GM18873 (cell line): ENCODE measurements at regions not wholly inside any gene's neighbourhood (a gene's known extent, or its start where the extent isn't known, plus 50 kb on each side); places are given as distances from the start of the nearest gene placed in this dataset.

Source experiments
- ATAC-seq: cut with Tn5 transposase; IDR thresholded peaks from one replicate; pipeline ENCODE4 v1.9.1; 2021; ENCODE audit warnings: mild to moderate bottlenecking, moderate library complexity, moderate number of reproducible peaks; ENCODE audit not compliant: unreplicated experiment, low FRiP score

DNA sequence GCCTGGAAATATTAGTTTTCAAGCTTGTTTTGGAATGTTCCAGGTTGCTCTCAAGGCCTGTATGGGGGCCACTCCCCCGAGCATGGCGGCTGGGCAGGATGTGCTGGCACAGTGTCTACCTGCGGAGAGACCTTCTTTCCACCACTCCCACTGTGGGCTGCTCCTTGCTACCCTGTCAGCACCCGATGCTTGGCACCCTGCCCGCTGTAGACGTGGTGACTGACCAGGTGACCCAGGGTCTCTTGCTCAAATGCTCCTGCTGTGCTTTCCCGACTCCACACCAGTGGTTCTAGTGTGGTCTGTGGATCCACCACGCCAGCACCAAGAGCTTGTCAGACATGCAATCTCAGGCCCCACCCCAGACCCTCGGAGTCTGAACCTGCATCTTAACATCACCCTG, 213.3 kb downstream of the SH3BP4 start:
- ATAC-seq: no peak

- no peak for ATAC-seq
These were observed 213.8 kb downstream of the SH3BP4 start for GRCh38 chr2:235165631-235166030.

- ATAC-seq: no peak
These were observed 216.6 kb downstream of the SH3BP4 start for GRCh38 chr2:235168174-235168979.

DNA sequence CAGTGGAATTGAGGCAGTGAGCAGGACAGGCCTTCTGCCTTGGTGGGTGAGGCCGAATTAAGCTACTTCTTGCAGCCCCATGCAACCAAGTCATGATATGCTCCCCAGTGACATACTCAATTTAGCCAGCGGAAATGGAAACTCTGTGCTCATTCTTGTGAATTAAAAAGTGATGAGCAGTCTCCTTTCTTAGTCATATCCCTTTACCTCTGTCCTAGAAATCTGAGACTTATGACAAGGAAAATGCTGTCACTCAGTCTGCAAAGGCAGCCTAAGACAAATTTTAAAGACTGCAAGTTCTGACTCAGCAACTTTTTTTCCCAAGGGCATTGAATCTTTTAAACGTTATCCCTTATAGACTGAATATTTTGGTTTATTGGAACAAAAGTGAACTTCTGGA, 218.2 kb downstream of the SH3BP4 start:
- ATAC-seq: no peak

- ATAC-seq: no peak
These were observed 219.0 kb downstream of the SH3BP4 start for GRCh38 chr2:235170536-235171521.

GRCh38 chr2:235171550-235172031, 219.8 kb downstream of the SH3BP4 start:
- no peak for ATAC-seq

DNA sequence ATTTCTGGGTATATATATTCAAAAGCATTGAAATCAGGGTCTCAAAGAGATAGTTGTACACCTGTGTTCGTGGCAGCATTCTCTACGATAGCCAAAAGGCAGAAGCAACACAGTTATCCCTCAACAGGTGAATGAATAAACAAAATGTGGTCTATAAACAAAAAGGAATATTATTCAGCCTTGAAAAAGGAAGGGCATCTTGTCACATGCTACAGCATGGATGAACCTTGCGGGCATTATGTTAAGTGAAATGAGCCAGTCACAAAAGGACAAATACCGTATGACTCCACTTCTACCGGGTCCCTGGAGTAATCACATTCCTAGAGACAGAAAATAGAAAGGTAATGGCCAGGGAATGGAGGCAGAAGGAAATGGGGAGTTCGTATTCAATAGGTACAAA, 228.8 kb downstream of the SH3BP4 start:
- ATAC-seq: no peak

DNA sequence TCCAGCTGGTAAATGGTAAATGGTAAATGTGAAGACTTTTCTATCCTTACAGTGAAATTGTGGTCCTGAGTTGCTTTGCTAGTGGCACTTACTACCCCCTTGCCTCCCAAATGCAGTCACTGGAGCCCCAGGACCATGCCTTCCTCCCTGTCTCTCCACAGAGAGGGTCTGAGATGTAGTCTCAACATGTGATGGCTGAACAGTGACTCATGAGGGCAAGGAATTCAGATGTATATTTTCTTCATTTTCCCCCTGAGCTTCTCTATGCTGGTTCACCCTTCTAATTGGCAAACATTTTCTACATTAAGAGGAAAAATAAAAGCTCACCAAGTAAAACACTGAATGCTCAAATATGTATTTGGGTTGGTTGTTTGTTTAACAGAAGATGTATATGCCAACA, 232.0 kb downstream of the SH3BP4 start:
- ATAC-seq: no peak

- no peak for ATAC-seq
These were observed 236.0 kb downstream of the SH3BP4 start for GRCh38 chr2:235187806-235188205.

GRCh38 chr2:235191486-235191885, 239.7 kb downstream of the SH3BP4 start:
- ATAC-seq: no peak

DNA sequence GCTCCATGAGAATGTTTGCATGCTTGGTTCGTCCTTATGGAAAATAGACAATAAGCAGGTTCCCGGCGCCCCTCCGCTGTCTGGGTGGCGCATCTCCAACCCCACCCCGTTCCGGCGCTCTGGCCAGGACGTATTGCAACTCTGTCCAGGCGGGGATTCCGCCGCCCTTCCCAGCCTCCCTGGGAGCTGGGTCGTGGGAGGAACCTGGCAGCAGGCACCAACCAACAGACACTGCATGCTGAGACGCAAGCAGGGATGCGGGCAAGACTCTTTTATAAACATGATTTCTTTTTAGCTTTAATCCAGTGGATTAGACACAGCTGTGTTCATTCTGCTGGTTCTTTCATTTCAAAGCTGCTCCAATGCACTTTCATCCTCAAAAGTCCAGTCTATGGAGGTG, 240.2 kb downstream of the SH3BP4 start:
- no peak for ATAC-seq

DNA sequence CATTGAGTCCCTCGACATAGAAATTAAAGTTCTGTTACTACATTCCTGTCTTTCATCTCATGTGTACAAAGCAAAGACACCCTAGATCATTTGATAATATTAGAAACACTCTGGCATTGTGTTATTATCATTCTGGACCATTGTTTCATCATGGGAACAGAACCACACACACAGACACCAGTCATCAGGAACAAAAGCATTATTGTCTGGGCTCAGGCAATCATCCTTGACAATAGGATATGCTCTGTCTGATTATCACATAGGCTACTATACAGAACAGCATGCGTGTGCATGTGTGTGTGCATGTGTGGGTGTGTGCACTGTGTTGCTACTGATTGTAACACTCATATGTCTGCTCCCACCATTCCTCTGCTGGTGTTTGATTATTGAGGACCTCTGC, 242.5 kb downstream of the SH3BP4 start:
- no peak for ATAC-seq

DNA sequence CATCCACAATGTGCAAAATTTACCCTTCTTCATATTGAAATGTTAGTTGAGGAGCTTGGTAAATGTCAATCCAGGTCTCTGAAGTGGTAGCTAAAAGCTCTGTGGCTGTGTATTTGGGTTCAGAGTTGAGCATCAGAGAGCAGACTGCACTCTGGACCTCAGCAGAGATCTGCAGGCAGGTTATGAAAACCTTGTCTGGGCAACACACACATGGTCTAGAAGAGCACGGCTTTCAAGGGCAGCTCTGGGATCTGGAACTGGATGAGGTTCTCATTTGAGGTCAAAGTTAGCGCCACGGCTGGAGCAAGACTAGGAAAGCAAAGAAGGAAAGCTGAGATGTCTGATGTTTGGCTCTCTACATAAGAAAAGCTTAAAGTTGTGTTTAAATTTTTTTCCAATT, 243.0 kb downstream of the SH3BP4 start:
- no peak for ATAC-seq

DNA sequence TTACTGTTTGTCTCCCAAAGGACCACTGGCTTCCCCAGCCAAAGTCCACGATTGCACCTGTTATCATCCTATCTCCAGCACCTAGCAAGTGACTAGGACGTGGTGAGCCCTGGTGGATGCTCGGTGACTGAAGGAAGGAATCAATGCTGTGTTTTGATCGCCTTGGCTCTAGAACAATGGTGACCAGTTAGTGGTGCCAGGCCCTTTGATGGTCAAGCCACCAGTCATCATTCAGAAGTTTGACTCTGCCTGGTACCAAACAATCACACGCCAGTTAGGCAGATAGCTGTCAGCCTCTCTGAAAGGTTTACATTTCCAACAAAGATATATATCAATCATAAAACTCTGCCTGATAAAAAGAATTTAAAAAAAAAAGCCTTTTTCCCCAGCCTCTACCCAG, 244.1 kb downstream of the SH3BP4 start:
- no peak for ATAC-seq

DNA sequence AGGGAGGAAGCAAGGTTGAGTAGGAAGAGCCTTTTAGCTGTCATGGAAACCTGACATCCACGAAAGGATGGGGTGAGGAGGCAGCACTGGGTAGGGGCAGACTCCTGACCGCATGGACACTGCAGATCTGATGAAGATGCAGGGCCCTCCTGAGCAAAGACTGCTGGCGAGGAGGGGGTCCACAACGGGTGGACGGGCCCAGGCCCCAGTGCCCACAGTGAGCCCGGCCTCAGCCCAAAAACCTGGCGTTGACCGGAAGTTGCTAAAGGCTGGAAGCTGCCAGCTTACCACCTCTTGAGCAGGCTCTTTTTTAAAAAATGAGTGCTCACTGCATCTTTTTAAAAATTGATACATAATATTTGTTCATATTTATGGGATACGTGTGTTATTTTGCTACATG, 247.3 kb downstream of the SH3BP4 start:
- ATAC-seq: no peak

- no peak for ATAC-seq
These were observed 248.4 kb downstream of the SH3BP4 start for GRCh38 chr2:235200216-235200615.

- ATAC-seq: no peak
These were observed 249.9 kb downstream of the SH3BP4 start for GRCh38 chr2:235201756-235202155.

- ATAC-seq: no peak
These were observed 253.1 kb downstream of the SH3BP4 start for GRCh38 chr2:235204948-235205347.

DNA sequence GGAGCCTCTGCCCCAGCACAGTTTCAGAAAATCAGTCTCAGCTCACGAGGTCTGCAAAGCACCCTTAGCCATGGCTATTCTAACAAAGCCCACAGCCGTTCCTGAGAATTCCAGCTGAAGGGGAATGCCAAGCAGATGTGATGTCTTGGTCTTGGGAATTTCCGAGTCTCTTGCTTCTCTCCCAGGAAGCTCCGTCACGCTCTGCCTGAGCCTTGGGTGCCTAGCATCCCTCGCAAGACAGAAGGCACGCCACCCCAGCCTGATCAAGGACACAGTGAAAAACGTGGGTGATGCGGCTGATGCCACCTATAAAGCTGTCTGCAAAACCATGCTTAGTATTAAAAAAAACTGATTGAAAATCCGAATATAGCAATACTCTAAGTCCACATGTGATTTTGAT, 254.6 kb downstream of the SH3BP4 start:
- no peak for ATAC-seq

- peak; percentile 80 for ATAC-seq
These were observed 255.3 kb downstream of the SH3BP4 start for GRCh38 chr2:235206980-235207579.

GRCh38 chr2:235211056-235211455, 259.2 kb downstream of the SH3BP4 start:
- ATAC-seq: no peak
